GM23338 (cell line): ENCODE measurements at regions not wholly inside any gene's neighbourhood (a gene's known extent, or its start where the extent isn't known, plus 50 kb on each side); places are given as distances from the start of the nearest gene placed in this dataset.

Source experiments
- CREB1 ChIP-seq: fragments of 250-450 bp; sonication (Bioruptor Pico); IDR thresholded peaks from 2 replicates; pipeline ENCODE4 v1.5.0; 2020; ENCODE audit warnings: low read depth, mild to moderate bottlenecking, moderate library complexity
- EZH2 ChIP-seq: fragments of 200-600 bp; sonication (generic); IDR thresholded peaks from one replicate; pipeline ENCODE4 v1.8.0; 2017; ENCODE audit warnings: antibody characterized with exemption, mild to moderate bottlenecking, low read depth; ENCODE audit not compliant: unreplicated experiment
- EZH2phosphoT487 ChIP-seq: fragments of 200-600 bp; sonication (generic); IDR thresholded peaks from one replicate; pipeline ENCODE4 v1.8.1; 2018; ENCODE audit warnings: antibody characterized with exemption; ENCODE audit not compliant: unreplicated experiment
- JUNB ChIP-seq: IDR thresholded peaks from one replicate; pipeline ENCODE4 v1.6.1; 2016; ENCODE audit warnings: antibody characterized with exemption; ENCODE audit not compliant: unreplicated experiment
- NANOG ChIP-seq: IDR thresholded peaks from 2 replicates; pipeline ENCODE4 v1.6.1; 2016; ENCODE audit warnings: antibody characterized with exemption, borderline replicate concordance
- POLR2AphosphoS5 ChIP-seq: IDR thresholded peaks from 2 replicates; pipeline ENCODE4 v1.6.1; 2016; ENCODE audit warnings: antibody characterized with exemption, low read depth
- STAT1 ChIP-seq: IDR thresholded peaks from one replicate; pipeline ENCODE4 v1.6.1; 2016; ENCODE audit warnings: antibody characterized with exemption; ENCODE audit not compliant: unreplicated experiment
- ZNF114 ChIP-seq: fragments of 250-450 bp; sonication (Bioruptor Pico); IDR thresholded peaks from 2 replicates; pipeline ENCODE4 v1.5.0; 2020; ENCODE audit warnings: mild to moderate bottlenecking, moderate library complexity
- TF ChIP-seq, protein P1 (sequence below), 2 experiments: fragments of 200-600 bp in 1 of 2; sonication (generic) in 1 of 2; conservative IDR thresholded peaks; 2 replicates each; pipeline versions ENCODE4 v1.5.1 to v1.6.1; 2016 to 2017; ENCODE audit warnings: antibody characterized with exemption in 2 of 2, low read depth in 2 of 2, mild to moderate bottlenecking in 2 of 2, moderate library complexity in 1 of 2
- TF ChIP-seq, protein P2 (sequence below): IDR thresholded peaks from one replicate; pipeline ENCODE4 v1.6.1; 2018; ENCODE audit warnings: antibody characterized with exemption; ENCODE audit not compliant: unreplicated experiment
- TF ChIP-seq, protein P3 (sequence below): fragments of 250-450 bp; sonication (Bioruptor Pico); IDR thresholded peaks from 2 replicates; pipeline ENCODE4 v1.5.0; 2020; ENCODE audit warnings: mild to moderate bottlenecking, moderate library complexity

DNA sequence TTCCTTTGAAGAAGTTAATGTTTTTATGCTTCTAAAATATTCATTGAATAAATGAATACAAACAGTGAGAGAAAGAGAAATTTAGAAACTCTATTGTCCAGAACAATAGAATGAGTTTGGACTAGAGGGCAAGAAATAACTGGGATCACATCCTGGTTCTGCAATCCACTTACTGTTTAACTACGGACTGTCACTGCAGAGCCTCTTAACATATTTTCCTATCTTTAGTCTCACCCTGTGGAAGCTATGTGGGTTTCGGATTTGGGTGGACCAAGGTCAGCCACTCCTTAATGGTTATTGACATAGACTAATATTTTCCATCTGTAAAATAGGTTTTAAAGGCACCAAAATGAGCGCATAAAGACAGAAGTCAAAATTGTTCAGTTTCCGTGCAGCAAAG lies 116.6 kb downstream of the UBE2U start:
- TF ChIP-seq EZH2 (no peak), CREB1 (CRISPR knock-in tag) (no peak), EZH2phosphoT487 (no peak), POLR2AphosphoS5 (no peak), STAT1 (no peak), ZNF114 (CRISPR knock-in tag) (no peak), NANOG (no peak), JUNB (no peak)
- TF ChIP-seq, protein P1, sequence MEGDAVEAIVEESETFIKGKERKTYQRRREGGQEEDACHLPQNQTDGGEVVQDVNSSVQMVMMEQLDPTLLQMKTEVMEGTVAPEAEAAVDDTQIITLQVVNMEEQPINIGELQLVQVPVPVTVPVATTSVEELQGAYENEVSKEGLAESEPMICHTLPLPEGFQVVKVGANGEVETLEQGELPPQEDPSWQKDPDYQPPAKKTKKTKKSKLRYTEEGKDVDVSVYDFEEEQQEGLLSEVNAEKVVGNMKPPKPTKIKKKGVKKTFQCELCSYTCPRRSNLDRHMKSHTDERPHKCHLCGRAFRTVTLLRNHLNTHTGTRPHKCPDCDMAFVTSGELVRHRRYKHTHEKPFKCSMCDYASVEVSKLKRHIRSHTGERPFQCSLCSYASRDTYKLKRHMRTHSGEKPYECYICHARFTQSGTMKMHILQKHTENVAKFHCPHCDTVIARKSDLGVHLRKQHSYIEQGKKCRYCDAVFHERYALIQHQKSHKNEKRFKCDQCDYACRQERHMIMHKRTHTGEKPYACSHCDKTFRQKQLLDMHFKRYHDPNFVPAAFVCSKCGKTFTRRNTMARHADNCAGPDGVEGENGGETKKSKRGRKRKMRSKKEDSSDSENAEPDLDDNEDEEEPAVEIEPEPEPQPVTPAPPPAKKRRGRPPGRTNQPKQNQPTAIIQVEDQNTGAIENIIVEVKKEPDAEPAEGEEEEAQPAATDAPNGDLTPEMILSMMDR (conservative IDR thresholded peaks at IDR 0.05; ENCODE audit: low read depth in 2 of 2): no peak
- TF ChIP-seq, protein P2, sequence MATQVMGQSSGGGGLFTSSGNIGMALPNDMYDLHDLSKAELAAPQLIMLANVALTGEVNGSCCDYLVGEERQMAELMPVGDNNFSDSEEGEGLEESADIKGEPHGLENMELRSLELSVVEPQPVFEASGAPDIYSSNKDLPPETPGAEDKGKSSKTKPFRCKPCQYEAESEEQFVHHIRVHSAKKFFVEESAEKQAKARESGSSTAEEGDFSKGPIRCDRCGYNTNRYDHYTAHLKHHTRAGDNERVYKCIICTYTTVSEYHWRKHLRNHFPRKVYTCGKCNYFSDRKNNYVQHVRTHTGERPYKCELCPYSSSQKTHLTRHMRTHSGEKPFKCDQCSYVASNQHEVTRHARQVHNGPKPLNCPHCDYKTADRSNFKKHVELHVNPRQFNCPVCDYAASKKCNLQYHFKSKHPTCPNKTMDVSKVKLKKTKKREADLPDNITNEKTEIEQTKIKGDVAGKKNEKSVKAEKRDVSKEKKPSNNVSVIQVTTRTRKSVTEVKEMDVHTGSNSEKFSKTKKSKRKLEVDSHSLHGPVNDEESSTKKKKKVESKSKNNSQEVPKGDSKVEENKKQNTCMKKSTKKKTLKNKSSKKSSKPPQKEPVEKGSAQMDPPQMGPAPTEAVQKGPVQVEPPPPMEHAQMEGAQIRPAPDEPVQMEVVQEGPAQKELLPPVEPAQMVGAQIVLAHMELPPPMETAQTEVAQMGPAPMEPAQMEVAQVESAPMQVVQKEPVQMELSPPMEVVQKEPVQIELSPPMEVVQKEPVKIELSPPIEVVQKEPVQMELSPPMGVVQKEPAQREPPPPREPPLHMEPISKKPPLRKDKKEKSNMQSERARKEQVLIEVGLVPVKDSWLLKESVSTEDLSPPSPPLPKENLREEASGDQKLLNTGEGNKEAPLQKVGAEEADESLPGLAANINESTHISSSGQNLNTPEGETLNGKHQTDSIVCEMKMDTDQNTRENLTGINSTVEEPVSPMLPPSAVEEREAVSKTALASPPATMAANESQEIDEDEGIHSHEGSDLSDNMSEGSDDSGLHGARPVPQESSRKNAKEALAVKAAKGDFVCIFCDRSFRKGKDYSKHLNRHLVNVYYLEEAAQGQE: no peak
- TF ChIP-seq, protein P3, sequence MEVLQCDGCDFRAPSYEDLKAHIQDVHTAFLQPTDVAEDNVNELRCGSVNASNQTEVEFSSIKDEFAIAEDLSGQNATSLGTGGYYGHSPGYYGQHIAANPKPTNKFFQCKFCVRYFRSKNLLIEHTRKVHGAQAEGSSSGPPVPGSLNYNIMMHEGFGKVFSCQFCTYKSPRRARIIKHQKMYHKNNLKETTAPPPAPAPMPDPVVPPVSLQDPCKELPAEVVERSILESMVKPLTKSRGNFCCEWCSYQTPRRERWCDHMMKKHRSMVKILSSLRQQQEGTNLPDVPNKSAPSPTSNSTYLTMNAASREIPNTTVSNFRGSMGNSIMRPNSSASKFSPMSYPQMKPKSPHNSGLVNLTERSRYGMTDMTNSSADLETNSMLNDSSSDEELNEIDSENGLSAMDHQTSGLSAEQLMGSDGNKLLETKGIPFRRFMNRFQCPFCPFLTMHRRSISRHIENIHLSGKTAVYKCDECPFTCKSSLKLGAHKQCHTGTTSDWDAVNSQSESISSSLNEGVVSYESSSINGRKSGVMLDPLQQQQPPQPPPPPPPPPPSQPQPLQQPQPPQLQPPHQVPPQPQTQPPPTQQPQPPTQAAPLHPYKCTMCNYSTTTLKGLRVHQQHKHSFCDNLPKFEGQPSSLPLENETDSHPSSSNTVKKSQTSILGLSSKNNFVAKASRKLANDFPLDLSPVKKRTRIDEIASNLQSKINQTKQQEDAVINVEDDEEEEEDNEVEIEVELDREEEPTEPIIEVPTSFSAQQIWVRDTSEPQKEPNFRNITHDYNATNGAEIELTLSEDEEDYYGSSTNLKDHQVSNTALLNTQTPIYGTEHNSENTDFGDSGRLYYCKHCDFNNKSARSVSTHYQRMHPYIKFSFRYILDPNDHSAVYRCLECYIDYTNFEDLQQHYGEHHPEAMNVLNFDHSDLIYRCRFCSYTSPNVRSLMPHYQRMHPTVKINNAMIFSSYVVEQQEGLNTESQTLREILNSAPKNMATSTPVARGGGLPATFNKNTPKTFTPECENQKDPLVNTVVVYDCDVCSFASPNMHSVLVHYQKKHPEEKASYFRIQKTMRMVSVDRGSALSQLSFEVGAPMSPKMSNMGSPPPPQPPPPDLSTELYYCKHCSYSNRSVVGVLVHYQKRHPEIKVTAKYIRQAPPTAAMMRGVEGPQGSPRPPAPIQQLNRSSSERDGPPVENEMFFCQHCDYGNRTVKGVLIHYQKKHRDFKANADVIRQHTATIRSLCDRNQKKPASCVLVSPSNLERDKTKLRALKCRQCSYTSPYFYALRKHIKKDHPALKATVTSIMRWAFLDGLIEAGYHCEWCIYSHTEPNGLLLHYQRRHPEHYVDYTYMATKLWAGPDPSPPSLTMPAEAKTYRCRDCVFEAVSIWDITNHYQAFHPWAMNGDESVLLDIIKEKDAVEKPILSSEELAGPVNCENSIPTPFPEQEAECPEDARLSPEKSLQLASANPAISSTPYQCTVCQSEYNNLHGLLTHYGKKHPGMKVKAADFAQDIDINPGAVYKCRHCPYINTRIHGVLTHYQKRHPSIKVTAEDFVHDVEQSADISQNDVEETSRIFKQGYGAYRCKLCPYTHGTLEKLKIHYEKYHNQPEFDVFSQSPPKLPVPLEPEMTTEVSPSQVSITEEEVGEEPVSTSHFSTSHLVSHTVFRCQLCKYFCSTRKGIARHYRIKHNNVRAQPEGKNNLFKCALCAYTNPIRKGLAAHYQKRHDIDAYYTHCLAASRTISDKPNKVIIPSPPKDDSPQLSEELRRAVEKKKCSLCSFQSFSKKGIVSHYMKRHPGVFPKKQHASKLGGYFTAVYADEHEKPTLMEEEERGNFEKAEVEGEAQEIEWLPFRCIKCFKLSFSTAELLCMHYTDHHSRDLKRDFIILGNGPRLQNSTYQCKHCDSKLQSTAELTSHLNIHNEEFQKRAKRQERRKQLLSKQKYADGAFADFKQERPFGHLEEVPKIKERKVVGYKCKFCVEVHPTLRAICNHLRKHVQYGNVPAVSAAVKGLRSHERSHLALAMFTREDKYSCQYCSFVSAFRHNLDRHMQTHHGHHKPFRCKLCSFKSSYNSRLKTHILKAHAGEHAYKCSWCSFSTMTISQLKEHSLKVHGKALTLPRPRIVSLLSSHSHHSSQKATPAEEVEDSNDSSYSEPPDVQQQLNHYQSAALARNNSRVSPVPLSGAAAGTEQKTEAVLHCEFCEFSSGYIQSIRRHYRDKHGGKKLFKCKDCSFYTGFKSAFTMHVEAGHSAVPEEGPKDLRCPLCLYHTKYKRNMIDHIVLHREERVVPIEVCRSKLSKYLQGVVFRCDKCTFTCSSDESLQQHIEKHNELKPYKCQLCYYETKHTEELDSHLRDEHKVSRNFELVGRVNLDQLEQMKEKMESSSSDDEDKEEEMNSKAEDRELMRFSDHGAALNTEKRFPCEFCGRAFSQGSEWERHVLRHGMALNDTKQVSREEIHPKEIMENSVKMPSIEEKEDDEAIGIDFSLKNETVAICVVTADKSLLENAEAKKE (CRISPR knock-in tag): no peak
